MM.1S (cell line): ENCODE measurements at regions not wholly inside any gene's neighbourhood (a gene's known extent, or its start where the extent isn't known, plus 50 kb on each side); places are given as distances from the start of the nearest gene placed in this dataset.

Source experiments
- DNase-seq: peaks from one replicate; pipeline ENCODE4 v3.0.0-alpha.2; 2015
- H2AFZ ChIP-seq: fragments of 300-600 bp; sonication (generic); 2 replicates; pipeline ENCODE4 v1.6.0; 2016; ENCODE audit warnings: antibody characterized with exemption, low read length
- H3F3A ChIP-seq: fragments of 300-600 bp; sonication (generic); 2 replicates; pipeline ENCODE4 v1.6.1; 2016; ENCODE audit warnings: mild to moderate bottlenecking, antibody characterized with exemption, low read length, moderate library complexity, mixed read lengths; ENCODE audit not compliant: insufficient read depth
- H3K27ac ChIP-seq: fragments of 300-600 bp; sonication (generic); 2 replicates; pipeline ENCODE4 v1.5.1; 2016; ENCODE audit warnings: mild to moderate bottlenecking, low read length
- H3K27me3 ChIP-seq: fragments of 300-600 bp; sonication (generic); replicated peaks from 2 replicates; pipeline ENCODE4 v1.6.0; 2016; ENCODE audit warnings: low read length; ENCODE audit not compliant: insufficient read depth
- H3K36me3 ChIP-seq: fragments of 300-600 bp; sonication (generic); replicated peaks from 2 replicates; pipeline ENCODE4 v1.6.1; 2016; ENCODE audit warnings: mild to moderate bottlenecking, low read length, mixed read lengths; ENCODE audit not compliant: insufficient read depth
- H3K4me1 ChIP-seq: fragments of 300-600 bp; sonication (generic); 2 replicates; pipeline ENCODE4 v1.6.1; 2016; ENCODE audit warnings: low read length, mixed read lengths
- H3K4me2 ChIP-seq: fragments of 300-600 bp; sonication (generic); 2 replicates; pipeline ENCODE4 v1.6.0; 2016; ENCODE audit warnings: low read depth, low read length
- H3K4me3 ChIP-seq: fragments of 300-600 bp; sonication (generic); 2 replicates; pipeline ENCODE4 v1.5.1; 2016; ENCODE audit warnings: low read length, mixed read lengths
- H3K79me2 ChIP-seq: fragments of 300-600 bp; sonication (generic); 2 replicates; pipeline ENCODE4 v1.6.1; 2016; ENCODE audit warnings: mixed run types, low read length, mixed read lengths
- H3K9ac ChIP-seq: fragments of 300-600 bp; sonication (generic); 2 replicates; pipeline ENCODE4 v1.6.1; 2016; ENCODE audit warnings: low read length, mixed read lengths
- H3K9me2 ChIP-seq: fragments of 300-600 bp; sonication (generic); replicated peaks from 2 replicates; pipeline ENCODE4 v1.6.1; 2016; ENCODE audit warnings: mild to moderate bottlenecking, low read length, mixed read lengths; ENCODE audit not compliant: insufficient read depth
- H3K9me3 ChIP-seq: fragments of 300-600 bp; sonication (generic); replicated peaks from 2 replicates; pipeline ENCODE4 v1.6.1; 2016; ENCODE audit warnings: mild to moderate bottlenecking, low read length, mixed read lengths; ENCODE audit not compliant: insufficient read depth
- H4K20me1 ChIP-seq: fragments of 300-600 bp; sonication (generic); 2 replicates; pipeline ENCODE4 v1.6.1; 2016; ENCODE audit warnings: mild to moderate bottlenecking, low read length, moderate library complexity, mixed read lengths; ENCODE audit not compliant: insufficient read depth
- CTCF ChIP-seq: fragments of 300-600 bp; sonication (generic); IDR thresholded peaks from 2 replicates; pipeline ENCODE4 v1.5.1; 2016; ENCODE audit warnings: antibody characterized with exemption, low read length, mixed read lengths
- EZH2 ChIP-seq: fragments of 300-600 bp; sonication (generic); optimal IDR thresholded peaks from 2 replicates; pipeline ENCODE3; 2017; ENCODE audit warnings: low read depth, mild to moderate bottlenecking, antibody characterized with exemption, low read length, mixed read lengths
- EZH2phosphoT487 ChIP-seq: fragments of 300-600 bp; sonication (generic); IDR thresholded peaks from 2 replicates; pipeline ENCODE4 v1.6.1; 2018; ENCODE audit warnings: antibody characterized with exemption, low read length

- Histone ChIP-seq H3K4me1 (no peaks in the 10 kb centered on the region), H3K79me2 (no peaks in the 10 kb centered on the region), H3K4me2 (no peak overlapping the region)
Measured at GRCh38 chr12:64983771-64984278, 137.3 kb downstream of the WIF1 start.

GRCh38 chr12:64991121-64991611 lies 129.9 kb downstream of the WIF1 start:
- Histone ChIP-seq H3K36me3 (no peaks in the 10 kb centered on the region), H3K4me3 (no peak overlapping the region), H3K79me2 (no peaks in the 10 kb centered on the region), H3F3A (no peaks in the 10 kb centered on the region), H3K9ac (no peak overlapping the region), H3K9me2 (no peaks in the 10 kb centered on the region), H3K4me1 (no peaks in the 10 kb centered on the region), H4K20me1 (no peaks in the 10 kb centered on the region), H3K27ac (no peak overlapping the region), H2AFZ (no peak overlapping the region), H3K27me3 (no peaks in the 10 kb centered on the region), H3K9me3 (no peaks in the 10 kb centered on the region), H3K4me2 (no peak overlapping the region)
- TF ChIP-seq EZH2 = no peak
- TF ChIP-seq EZH2phosphoT487 = no peak
- TF ChIP-seq CTCF = no peak
- peak; percentile 9 for DNase-seq

More at GRCh38 chr12:64983771-64984278, 137.3 kb downstream of the WIF1 start:
- no peaks in the 10 kb centered on the region for H3K9me3 ChIP-seq
- no peak for DNase-seq
- no peaks in the 10 kb centered on the region for H3F3A ChIP-seq
- no peaks in the 10 kb centered on the region for H3K27me3 ChIP-seq
- no peaks in the 10 kb centered on the region for H4K20me1 ChIP-seq
- TF ChIP-seq CTCF = no peak
- no peak for TF ChIP-seq EZH2
- no peak for TF ChIP-seq EZH2phosphoT487
- no peak overlapping the region for H2AFZ ChIP-seq
- no peak overlapping the region for H3K27ac ChIP-seq
- no peak overlapping the region for H3K4me3 ChIP-seq
- no peaks in the 10 kb centered on the region for H3K36me3 ChIP-seq
- H3K9ac ChIP-seq = no peak overlapping the region
- H3K9me2 ChIP-seq = no peaks in the 10 kb centered on the region

GRCh38 chr12:64992116-64992515 lies 129.0 kb downstream of the WIF1 start:
- H3K27me3 ChIP-seq = no peaks in the 10 kb centered on the region
- no peaks in the 10 kb centered on the region for H3K9me3 ChIP-seq
- DNase-seq = no peak
- no peak for TF ChIP-seq EZH2
- no peak for TF ChIP-seq CTCF
- no peak for TF ChIP-seq EZH2phosphoT487
- no peak overlapping the region for H3K4me3 ChIP-seq
- no peaks in the 10 kb centered on the region for H3K9me2 ChIP-seq
- no peak overlapping the region for H3K27ac ChIP-seq
- no peaks in the 10 kb centered on the region for H3K4me1 ChIP-seq
- no peak overlapping the region for H3K9ac ChIP-seq
- no peak overlapping the region for H2AFZ ChIP-seq
- H3K79me2 ChIP-seq = no peaks in the 10 kb centered on the region
- H4K20me1 ChIP-seq = no peaks in the 10 kb centered on the region
- H3K4me2 ChIP-seq = no peak overlapping the region
- no peaks in the 10 kb centered on the region for H3F3A ChIP-seq
- H3K36me3 ChIP-seq = no peaks in the 10 kb centered on the region
